K562 (cell line): ENCODE measurements at regions not wholly inside any gene's neighbourhood (a gene's known extent, or its start where the extent isn't known, plus 50 kb on each side); places are given as distances from the start of the nearest gene placed in this dataset.

ENCODE experiments used
- ATF4 ChIP-seq: fragments of 450-650 bp; formaldehyde crosslinking; IDR thresholded peaks from 2 replicates; pipeline ENCODE4 v1.4.0; 2022; ENCODE audit warnings: mild to moderate bottlenecking, moderate library complexity
- CTCF ChIP-seq, 3 experiments: IDR thresholded peaks in 2 of 3; conservative IDR thresholded peaks in 1 of 3; 2 replicates each; pipeline ENCODE4 v1.5.1; 2011 to 2012; ENCODE audit warnings: low read length in 3 of 3, mild to moderate bottlenecking in 3 of 3, control low read depth in 2 of 3, improper control_type of control experiment in 1 of 3, inconsistent platforms in 1 of 3, low read depth in 1 of 3, mixed read lengths in 1 of 3, moderate library complexity in 1 of 3; ENCODE audit not compliant: insufficient read depth in 2 of 3
- ETV5 ChIP-seq: sonication (generic); formaldehyde crosslinking; IDR thresholded peaks from 2 replicates; pipeline ENCODE4 v1.4.0; 2020; ENCODE audit warnings: low read depth, mild to moderate bottlenecking, missing genetic modification reagents
- GABPA ChIP-seq: fragments of 200-800 bp; sonication (Bioruptor generic); conservative IDR thresholded peaks from 2 replicates; pipeline ENCODE4 v1.6.1; 2016; ENCODE audit warnings: low read depth, missing genetic modification characterization, missing compliant biosample characterization
- HINFP ChIP-seq: fragments of 450-650 bp; conservative IDR thresholded peaks from 2 replicates; pipeline ENCODE4 v1.6.1; 2016; ENCODE audit warnings: missing genetic modification characterization, low read depth, mild to moderate bottlenecking, control low read depth, missing compliant biosample characterization
- HMGXB4 ChIP-seq: sonication (generic); formaldehyde crosslinking; IDR thresholded peaks from 2 replicates; pipeline ENCODE4 v1.8.1; 2023; ENCODE audit warnings: mild to moderate bottlenecking, missing genetic modification reagents
- MAFK ChIP-seq: IDR thresholded peaks from 2 replicates; pipeline ENCODE4 v1.6.1; 2011; ENCODE audit warnings: low read length, improper control_type of control experiment
- MEF2A ChIP-seq: IDR thresholded peaks from 2 replicates; pipeline ENCODE4 v1.6.1; 2011; ENCODE audit warnings: low read depth, mild to moderate bottlenecking, low read length, moderate library complexity; ENCODE audit not compliant: control insufficient read depth
- POLR2B ChIP-seq: fragments of 450-650 bp; IDR thresholded peaks from 2 replicates; pipeline ENCODE4 v1.6.1; 2018; ENCODE audit warnings: low read depth; ENCODE audit not compliant: partially characterized antibody
- TSC22D4 ChIP-seq: fragments of 450-650 bp; IDR thresholded peaks from 2 replicates; pipeline ENCODE4 v1.6.1; 2016; ENCODE audit warnings: missing genetic modification characterization, missing biosample characterization, control low read depth
- UBTF ChIP-seq, 2 experiments: IDR thresholded peaks; 2 replicates each; pipeline ENCODE4 v1.6.1; 2012; ENCODE audit warnings: improper control_type of control experiment in 2 of 2, low read depth in 2 of 2, low read length in 2 of 2, borderline replicate concordance in 1 of 2
- ZNF24 ChIP-seq: fragments of 450-650 bp; IDR thresholded peaks from 2 replicates; pipeline ENCODE4 v1.6.1; 2016

- TF ChIP-seq UBTF (IDR thresholded peaks at IDR 0.05; ENCODE audit: borderline replicate concordance in 1 of 2, low read depth in 2 of 2, low read length in 2 of 2) (no peak), HMGXB4 (no peak), GABPA (tag) (no peak), HINFP (tag) (no peak), POLR2B (no peak), CTCF (IDR thresholded peaks at IDR 0.05 in 2 of 3, conservative IDR thresholded peaks at IDR 0.05 in 1 of 3; ENCODE audit: insufficient read depth in 2 of 3, low read depth in 1 of 3, low read length in 3 of 3) (no peak), ATF4 (no peak), ZNF24 (no peak), MEF2A (no peak), ETV5 (no peak), TSC22D4 (tag) (no peak), MAFK (no peak)
- TF ChIP-seq, all 486 proteins: peak for 0
Measured at GRCh38 chr13:99741960-99742359, 229.6 kb downstream of the ZIC5 start (continued).
